Stimulated activated CD8-positive, alpha-beta memory T cell treated with anti-CD3 and anti-CD28 coated beads, Interleukin-2, amount 100 ng/mL, for 48 hours (primary cell): ENCODE measurements at regions not wholly inside any gene's neighbourhood (a gene's known extent, or its start where the extent isn't known, plus 50 kb on each side); places are given as distances from the start of the nearest gene placed in this dataset.

Source experiments
- DNase-seq, 2 donors: peaks; one replicate each; pipeline ENCODE4 v3.0.0-alpha.2; 2020; ENCODE audit warnings: low read depth in 2 of 2

DNA sequence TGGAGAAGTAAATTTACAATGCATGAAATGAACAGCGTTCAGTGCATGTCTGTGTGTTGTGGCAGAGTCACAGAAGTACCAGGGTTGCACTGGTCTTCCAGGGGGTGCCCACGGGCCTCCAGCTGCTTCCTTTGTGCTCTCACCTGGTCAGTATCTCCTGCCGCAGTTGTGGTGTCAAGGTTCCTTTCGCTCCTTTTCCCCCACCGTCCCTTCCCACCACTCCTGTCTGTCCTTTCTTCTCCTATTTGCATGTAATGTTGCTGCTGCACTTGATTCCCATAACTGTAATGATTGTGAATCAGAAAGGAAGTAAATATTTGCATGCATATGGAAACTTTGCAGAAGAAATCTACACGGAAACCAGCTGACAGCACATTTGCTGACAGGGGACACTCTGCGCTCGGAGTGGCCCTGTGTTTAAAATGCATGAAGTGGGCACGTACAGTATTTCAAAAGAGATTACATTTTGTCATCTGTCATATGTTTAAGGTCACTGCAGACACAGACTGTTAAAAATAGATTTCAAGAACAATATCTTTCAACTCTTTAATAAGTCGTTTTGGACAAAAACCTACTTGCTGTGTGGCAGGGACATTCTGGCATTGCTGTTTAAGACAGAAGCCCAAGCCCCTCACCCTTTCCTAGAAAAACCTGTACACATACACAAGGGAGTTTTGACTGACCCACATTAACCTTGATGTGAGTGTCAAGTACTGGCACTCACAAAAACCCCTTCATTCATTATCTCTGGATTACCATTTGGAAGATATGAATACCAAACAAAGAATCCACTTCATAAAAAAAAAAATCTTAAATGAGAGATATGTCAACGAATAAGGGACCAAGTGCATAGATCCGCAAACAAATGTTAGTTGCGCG lies 336.7 kb upstream of the KLF6 start:
- DNase-seq, result no peak

DNA sequence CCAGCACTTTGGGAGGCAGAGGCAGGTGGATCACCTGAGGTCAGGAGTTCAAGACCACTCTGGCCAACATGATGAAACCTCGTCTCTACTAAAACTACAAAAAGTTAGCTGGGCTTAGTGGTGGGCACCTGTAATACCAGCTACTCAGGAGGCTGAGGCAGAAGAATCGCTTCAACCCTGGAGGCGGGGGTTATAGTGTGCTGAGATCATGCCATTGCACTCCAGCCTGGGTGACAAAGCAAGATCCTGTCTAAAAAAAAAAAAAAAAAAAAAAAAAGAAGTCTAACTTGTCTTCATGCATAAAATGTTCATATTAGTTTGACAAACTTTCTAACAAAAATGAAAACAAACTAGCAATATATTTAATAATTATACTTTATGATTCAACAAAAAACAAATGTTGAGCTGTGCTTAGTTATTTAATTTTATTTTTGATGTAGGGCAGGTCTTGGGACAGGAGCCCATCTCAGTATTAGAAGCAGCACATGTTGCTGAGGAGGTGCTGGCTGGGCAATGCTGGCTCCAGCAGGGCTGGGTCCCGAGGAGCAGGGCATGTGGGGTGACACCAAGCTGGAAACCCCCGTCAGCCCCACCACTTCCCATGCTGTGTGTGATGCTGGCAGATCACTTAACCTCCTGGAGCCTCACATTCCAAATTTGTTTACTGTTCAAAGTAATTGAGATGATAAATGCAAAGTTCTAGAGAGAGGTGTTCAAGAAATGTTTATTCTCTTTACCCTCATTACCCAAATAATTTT lies 335.3 kb upstream of the KLF6 start:
- DNase-seq, result no peak

GRCh38 chr10:4119107-4119506 lies 334.1 kb upstream of the KLF6 start:
- no peak for DNase-seq

GRCh38 chr10:4117604-4118003 lies 332.6 kb upstream of the KLF6 start:
- no peak for DNase-seq

DNA sequence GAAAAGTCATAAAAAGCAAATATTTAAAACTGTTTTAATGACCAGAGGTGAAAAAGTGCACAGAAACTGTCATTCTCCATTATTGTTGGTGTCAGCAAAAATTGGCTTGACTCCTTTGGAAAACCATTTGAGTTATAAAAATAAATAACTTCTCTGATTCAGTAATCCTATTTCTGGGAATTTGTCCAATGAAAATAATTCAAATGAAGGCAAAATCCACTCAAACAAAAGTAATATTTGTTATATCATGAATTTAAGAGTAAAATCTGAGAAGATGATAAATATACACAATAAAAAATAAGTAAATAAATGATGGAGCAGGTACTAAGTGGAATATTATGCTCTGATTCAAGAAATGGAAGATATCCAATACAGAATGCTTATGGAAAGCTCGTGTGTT lies 326.6 kb upstream of the KLF6 start:
- DNase-seq, result no peak

DNA sequence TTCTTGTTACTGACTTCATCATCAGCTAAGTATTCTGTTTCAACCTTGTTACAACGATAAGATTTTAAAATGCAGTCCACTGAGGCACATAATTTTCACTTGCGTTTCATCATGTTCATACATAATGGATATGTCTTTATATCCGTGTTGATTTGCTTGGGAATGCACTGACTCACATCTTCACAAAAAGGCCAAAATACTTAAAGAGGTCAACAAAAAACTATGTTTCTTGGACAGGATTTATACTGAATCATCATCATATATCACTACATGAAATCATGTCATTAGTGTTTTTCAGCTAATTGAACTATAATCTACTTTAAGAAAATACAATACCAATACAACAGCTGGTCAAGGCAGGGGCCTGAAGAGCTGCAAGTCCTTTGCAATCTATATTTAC lies 324.5 kb upstream of the KLF6 start:
- DNase-seq, result no peak

DNA sequence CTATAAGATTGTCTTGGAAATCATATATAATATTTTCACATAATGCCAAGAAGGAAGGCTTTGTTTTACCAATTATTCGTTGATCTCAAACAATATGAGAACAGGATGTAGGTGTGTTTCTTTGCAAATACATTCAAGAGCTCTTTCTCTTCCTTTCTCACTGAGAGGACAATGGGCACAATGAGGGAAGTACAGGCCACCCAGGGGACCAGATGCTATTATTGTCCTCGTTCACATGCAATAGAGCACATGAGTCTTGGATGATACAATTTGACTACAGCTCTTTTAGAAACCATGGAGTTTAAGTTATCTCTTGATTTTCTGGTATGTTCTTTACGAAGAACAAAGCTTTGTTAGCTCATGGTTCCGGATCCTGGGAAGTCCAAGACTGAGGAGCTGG lies 323.7 kb upstream of the KLF6 start:
- no peak for DNase-seq

- DNase-seq, result no peak
Measured at GRCh38 chr10:4107285-4107851, 322.4 kb upstream of the KLF6 start.

DNA sequence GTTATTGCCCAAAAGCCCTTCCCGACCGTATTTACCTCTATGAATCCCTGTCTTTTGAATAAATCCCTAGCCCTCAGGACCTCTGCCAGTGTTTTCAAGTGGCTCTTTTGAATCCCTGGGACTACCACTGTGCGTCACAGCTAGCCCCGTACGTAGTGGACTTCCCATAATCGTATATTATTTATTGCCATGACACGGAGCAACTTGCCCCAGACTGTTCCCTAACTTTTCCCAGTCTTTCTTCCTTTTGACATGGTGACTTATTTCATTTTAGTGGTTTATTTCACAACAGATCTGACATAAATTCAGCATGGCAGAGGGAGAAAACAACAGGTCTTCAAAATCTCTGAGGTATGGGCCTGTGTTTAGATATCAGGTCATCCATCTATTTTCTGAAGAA lies 318.6 kb upstream of the KLF6 start:
- no peak for DNase-seq

- DNase-seq, result no peak
Measured at GRCh38 chr10:4102802-4103344, 317.9 kb upstream of the KLF6 start.

DNA sequence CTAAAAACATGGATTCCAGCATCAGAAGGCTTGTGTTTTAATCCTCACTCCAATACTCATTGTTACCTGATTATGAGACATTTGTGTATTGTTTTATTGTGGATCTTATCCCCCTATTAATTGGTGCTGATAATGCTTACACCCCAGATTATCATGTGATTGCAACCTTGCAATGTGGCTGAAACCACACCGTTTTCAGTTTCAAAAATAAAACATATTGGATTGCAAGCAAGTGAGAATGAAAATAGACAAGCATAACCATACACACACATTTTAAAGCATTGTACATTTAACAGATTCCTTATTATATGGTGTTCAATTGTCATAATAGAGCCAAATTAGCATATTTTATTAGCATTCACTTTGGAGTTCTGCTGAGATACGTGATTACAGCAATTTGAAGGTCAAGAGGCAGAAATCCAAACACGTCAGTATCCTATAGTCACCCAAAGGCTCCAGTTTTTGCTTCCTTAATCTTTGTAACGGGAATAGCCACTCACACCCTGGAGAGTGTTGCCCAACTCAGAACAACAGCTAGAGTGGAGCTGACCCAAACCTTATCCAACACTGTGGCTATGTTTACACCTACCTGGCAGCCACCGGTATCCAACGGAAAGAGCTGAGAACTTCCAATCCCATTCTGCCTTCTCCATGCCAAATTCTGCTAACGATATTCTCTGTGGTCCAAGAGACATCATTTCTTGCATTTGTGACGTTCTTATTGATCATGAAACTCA lies 317.1 kb upstream of the KLF6 start:
- DNase-seq, result no peak

DNA sequence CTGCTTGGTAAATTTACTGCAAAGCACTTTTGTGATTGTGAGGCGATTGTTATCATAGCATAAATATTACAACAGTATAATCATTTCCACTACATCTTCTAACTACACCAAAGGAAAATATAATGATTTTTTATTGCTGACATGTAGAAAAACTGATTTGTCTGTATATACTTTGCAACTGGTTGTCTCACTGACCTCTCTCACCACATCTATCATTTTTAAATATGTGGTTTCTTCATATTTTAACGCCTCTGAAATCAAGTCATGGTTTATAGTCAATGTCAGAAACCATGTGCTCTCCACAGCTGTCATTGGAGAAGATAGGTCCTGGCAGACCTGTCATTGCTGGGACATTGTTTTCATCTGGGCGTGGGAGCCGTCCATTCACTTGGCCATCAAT lies 315.4 kb upstream of the KLF6 start:
- DNase-seq, result no peak

DNA sequence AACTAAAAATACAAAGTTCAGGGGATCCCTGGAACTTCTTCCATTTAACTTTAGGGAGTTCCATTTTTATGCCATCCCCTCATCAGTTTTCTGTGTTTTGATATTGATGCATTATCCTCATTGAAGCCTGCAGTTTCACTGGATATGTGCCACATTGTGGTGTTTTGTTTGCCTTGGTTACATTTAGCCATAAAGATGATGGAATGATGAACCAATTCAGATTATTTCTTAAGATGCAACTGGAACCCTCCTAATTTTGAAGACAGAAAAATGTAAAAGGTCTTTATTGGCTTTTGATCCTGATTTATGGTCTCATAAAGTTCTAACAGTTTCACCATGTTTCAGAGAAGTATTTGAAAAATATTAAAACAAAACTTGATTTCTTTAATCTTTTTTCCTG lies 314.2 kb upstream of the KLF6 start:
- no peak for DNase-seq

DNA sequence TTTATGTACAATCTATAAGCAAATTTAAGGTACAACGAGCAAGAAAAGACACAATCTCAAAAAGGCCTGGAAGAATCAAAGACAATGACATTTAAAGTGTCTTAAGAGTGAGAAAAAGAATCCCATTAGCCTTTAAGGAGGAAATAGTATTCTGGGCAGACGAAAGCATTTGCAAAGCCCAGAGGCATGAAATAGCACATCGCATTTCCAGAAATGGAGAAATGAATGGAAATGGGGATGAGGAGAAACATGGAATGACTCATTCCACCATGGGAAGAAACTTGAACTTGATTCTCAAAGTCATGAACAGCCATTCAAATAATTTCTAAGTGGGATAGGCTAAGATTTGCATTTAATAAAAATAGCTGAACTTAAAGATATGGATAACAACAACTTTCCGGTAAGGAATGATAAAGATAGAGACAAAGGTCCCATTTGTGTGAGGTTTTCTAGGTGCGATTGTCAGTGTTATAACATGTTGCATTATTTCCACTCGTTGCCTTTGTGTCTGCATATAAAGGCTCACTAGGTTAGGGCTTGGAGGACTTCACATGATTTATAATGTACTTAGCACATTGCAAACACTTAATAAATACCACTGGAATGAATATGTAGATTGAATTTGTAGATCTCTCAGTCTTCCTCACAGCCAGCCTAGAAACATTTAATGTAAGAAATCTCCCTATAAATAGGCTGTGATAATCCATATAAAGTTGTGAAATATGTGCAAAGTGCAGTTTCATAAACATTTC lies 310.3 kb upstream of the KLF6 start:
- no peak for DNase-seq

DNA sequence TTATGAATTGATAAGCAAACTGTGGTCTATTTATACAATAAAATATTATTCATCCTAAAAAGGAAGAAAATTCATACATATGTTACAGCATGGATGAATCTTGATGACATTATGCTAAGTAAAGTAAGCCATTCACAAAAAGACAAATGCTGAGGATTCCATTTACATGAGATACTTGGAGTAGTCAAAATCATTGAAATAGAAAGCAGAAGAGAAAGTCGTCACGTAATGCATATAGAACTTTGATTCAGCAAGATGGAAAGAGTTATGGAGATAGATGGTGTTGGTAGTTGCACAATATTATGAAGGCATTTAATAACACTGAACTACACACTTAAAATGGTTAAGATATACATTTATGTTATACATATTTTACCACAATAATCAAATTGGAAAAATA lies 309.7 kb upstream of the KLF6 start:
- DNase-seq, result no peak

DNA sequence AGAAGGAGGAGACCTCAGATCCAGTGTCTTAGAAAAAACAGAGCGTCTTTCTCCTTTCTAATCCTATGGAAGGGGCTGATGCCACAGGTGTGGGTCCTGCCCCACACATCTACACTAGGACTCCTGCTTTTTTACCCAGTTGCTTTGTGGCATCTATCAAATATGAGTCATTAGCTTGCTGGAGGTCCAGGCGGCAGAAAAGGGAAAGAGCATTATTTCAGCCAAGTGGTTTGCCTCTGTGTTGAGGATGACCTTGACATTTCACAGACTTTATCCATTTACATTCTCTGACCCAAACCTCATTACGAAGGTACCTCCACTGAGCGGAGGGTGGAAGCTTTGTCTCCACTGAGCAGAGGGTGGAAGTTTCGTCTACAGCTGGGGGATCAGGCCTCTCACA lies 308.4 kb upstream of the KLF6 start:
- DNase-seq, result no peak

GRCh38 chr10:4088354-4089066 lies 303.5 kb upstream of the KLF6 start:
- DNase-seq, result no peak

- no peak for DNase-seq
Measured at GRCh38 chr10:4086131-4086898, 301.3 kb upstream of the KLF6 start.

DNA sequence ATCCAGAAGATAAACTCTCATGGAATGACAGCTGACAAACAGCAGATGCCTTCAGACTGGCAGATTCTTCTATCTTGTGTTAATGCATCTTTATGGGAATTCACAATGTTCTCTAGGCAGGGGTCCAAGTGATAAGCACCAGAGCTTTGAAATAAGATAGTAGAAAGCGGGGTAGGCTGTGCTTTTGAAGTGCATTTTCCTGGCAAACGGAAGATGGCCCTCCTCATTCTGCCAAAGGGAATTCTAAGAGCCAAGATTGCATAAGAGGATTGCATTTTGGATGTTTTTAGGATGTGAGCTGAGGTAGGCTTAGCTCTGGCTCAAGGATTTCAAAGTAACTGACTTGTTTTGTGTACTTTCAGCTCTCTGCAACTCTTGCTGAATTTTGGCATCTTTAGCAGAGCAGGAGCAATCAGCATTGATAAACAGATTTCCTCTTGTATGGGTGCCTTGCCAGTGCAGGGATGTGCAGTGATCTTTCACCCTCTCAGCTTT lies 298.5 kb upstream of the KLF6 start:
- no peak for DNase-seq

DNA sequence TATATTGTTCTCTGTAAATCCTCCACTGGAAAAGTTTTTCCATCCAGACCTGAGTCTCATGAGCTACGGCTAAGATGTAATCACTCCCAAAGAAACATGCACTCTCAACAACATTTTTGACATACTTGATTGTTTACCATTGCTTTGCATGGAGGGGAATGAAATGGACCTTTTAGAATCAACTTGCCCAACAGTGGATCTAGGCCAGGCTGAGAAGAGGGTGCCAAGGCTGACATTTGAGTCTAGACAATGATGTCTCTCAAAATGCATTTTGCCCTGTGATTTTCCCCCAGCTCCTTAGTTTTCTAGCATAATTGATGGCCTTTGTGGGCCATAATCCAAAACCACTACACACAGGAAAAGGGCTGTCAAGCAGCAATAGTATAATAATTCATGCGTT lies 297.9 kb upstream of the KLF6 start:
- no peak for DNase-seq
